NOMO-1 treated with dmso at 0.1 percent for 144 hours (cell line): ENCODE measurements at regions not wholly inside any gene's neighbourhood (a gene's known extent, or its start where the extent isn't known, plus 50 kb on each side); places are given as distances from the start of the nearest gene placed in this dataset.
"Not testable (repeated sequence)": the region's sequence is repeated elsewhere in the genome, so short reads cannot be mapped to it uniquely, and the experiment has no call there.

Experiments used
- DNase-seq: peaks from one replicate; lab custom pipeline; 2025; ENCODE audit not compliant: unreplicated experiment; lab: John Stamatoyannopoulos, UW

GRCh38 chr7:89616829-89617228 is 537.4 kb upstream of the STEAP1 start:
- not testable (repeated sequence) for DNase-seq

GRCh38 chr7:89618274-89618673 is 536.0 kb upstream of the STEAP1 start:
- no peak for DNase-seq

GRCh38 chr7:89621925-89622641 is 532.2 kb upstream of the STEAP1 start:
- DNase-seq = no peak

- peak; percentile 58 for DNase-seq
These were observed 531.1 kb upstream of the STEAP1 start for GRCh38 chr7:89623018-89623672.

GRCh38 chr7:89624155-89624554 is 530.1 kb upstream of the STEAP1 start:
- DNase-seq = not testable (repeated sequence)

- DNase-seq = no peak
These were observed 505.8 kb upstream of the STEAP1 start for GRCh38 chr7:89648509-89648908.

GRCh38 chr7:89655946-89656345 is 498.3 kb upstream of the STEAP1 start:
- no peak for DNase-seq

GRCh38 chr7:89661876-89662275 is 492.4 kb upstream of the STEAP1 start:
- DNase-seq = no peak

GRCh38 chr7:89666136-89666835 is 488.0 kb upstream of the STEAP1 start:
- DNase-seq = no peak

GRCh38 chr7:89680161-89680560 is 474.1 kb upstream of the STEAP1 start:
- no peak for DNase-seq

GRCh38 chr7:89681448-89681847 is 472.8 kb upstream of the STEAP1 start:
- no peak for DNase-seq

- DNase-seq = no peak
These were observed 469.0 kb upstream of the STEAP1 start for GRCh38 chr7:89685287-89685686.

GRCh38 chr7:89687211-89687610 is 467.1 kb upstream of the STEAP1 start:
- DNase-seq = no peak

- DNase-seq = no peak
These were observed 459.0 kb upstream of the STEAP1 start for GRCh38 chr7:89695241-89695640.

- DNase-seq = no peak
These were observed 440.1 kb upstream of the STEAP1 start for GRCh38 chr7:89714131-89714530.

- DNase-seq = not testable (repeated sequence)
These were observed 435.3 kb upstream of the STEAP1 start for GRCh38 chr7:89718941-89719340.

- no peak for DNase-seq
These were observed 425.8 kb upstream of the STEAP1 start for GRCh38 chr7:89728481-89728880.

GRCh38 chr7:89731751-89732445 is 422.4 kb upstream of the STEAP1 start:
- no peak for DNase-seq

- DNase-seq = no peak
These were observed 415.7 kb upstream of the STEAP1 start for GRCh38 chr7:89738549-89738948.

GRCh38 chr7:89757910-89758309 is 396.4 kb upstream of the STEAP1 start:
- no peak for DNase-seq

- no peak for DNase-seq
These were observed 393.6 kb upstream of the STEAP1 start for GRCh38 chr7:89760690-89761089.
